Epithelial cell of esophagus (primary cell): ENCODE measurements at regions not wholly inside any gene's neighbourhood (a gene's known extent, or its start where the extent isn't known, plus 50 kb on each side); places are given as distances from the start of the nearest gene placed in this dataset.

Experiments
- DNase-seq: peaks from one replicate; pipeline ENCODE4 v3.0.0; 2010; ENCODE audit warnings: low read depth
- H3K4me3 ChIP-seq: 2 replicates; pipeline ENCODE4 v1.5.1; 2011; ENCODE audit warnings: mild to moderate bottlenecking, low read length, control low read depth
- CTCF ChIP-seq: IDR thresholded peaks from 2 replicates; pipeline ENCODE4 v1.5.1; 2011; ENCODE audit warnings: low read depth, mild to moderate bottlenecking, low read length, control low read depth, inconsistent platforms; ENCODE audit not compliant: insufficient read depth; ENCODE audit errors: missing control alignments

- no peak for TF ChIP-seq CTCF
- DNase-seq: no peak
- H3K4me3 ChIP-seq: no peak overlapping the region
These were observed 138.2 kb upstream of the TENM4 start for GRCh38 chr11:79579063-79579462.

GRCh38 chr11:79578116-79578515 is 137.3 kb upstream of the TENM4 start:
- DNase-seq: no peak
- no peak for TF ChIP-seq CTCF
- no peak overlapping the region for H3K4me3 ChIP-seq

- DNase-seq: no peak
- no peak for TF ChIP-seq CTCF
- no peak overlapping the region for H3K4me3 ChIP-seq
These were observed 134.9 kb upstream of the TENM4 start for GRCh38 chr11:79575701-79576100.

GRCh38 chr11:79570104-79570503 is 129.3 kb upstream of the TENM4 start:
- H3K4me3 ChIP-seq: no peak overlapping the region
- TF ChIP-seq CTCF: no peak
- no peak for DNase-seq

- no peak overlapping the region for H3K4me3 ChIP-seq
- no peak for TF ChIP-seq CTCF
- peak; percentile 35 for DNase-seq
These were observed 123.6 kb upstream of the TENM4 start for GRCh38 chr11:79564288-79564925.

- DNase-seq: peak; percentile 2
- no peak overlapping the region for H3K4me3 ChIP-seq
- no peak for TF ChIP-seq CTCF
These were observed 120.7 kb upstream of the TENM4 start for GRCh38 chr11:79561496-79561895.

GRCh38 chr11:79550809-79551208 is 110.0 kb upstream of the TENM4 start:
- no peak for DNase-seq
- no peak for TF ChIP-seq CTCF
- H3K4me3 ChIP-seq: no peak overlapping the region
